Kidney (tissue), 13 donors: ENCODE measurements at regions not wholly inside any gene's neighbourhood (a gene's known extent, or its start where the extent isn't known, plus 50 kb on each side); places are given as distances from the start of the nearest gene placed in this dataset.

ENCODE experiments used
- DNase-seq, 5 donors: peaks; one replicate each; pipeline ENCODE4 v3.0.0-alpha.2; 2013 to 2020
- FAIRE-seq: peaks from 2 replicates; lab custom pipeline; 2012; peaks lifted over from hg19 to GRCh38; lab: Jason Lieb, UNC
- H3K27ac ChIP-seq, 2 donors: one replicate each; pipeline ENCODE4 v1.7.0; 2013; ENCODE audit warnings: low read depth in 2 of 2, low read length in 2 of 2, inconsistent platforms in 1 of 2
- H3K27me3 ChIP-seq: one replicate; pipeline ENCODE4 v1.7.1; 2013; ENCODE audit warnings: low read length, inconsistent platforms; ENCODE audit not compliant: control insufficient read depth, insufficient read depth
- H3K36me3 ChIP-seq, 3 donors: one replicate each; pipeline versions ENCODE4 v1.7.0 to v1.7.1; 2013; ENCODE audit warnings: low read length in 3 of 3, control low read depth in 1 of 3, inconsistent platforms in 1 of 3; ENCODE audit not compliant: insufficient read depth in 3 of 3, control insufficient read depth in 2 of 3
- H3K4me1 ChIP-seq, 3 donors: one replicate each; pipeline versions ENCODE4 v1.7.0 to v1.7.1; 2013; ENCODE audit warnings: low read length in 3 of 3, inconsistent platforms in 1 of 3, low read depth in 1 of 3; ENCODE audit not compliant: control insufficient read depth in 2 of 3, insufficient read depth in 2 of 3
- H3K4me3 ChIP-seq, 3 donors: one replicate each; pipeline versions ENCODE4 v1.7.0 to v1.8.1; 2013; ENCODE audit warnings: low read length in 3 of 3, control low read depth in 1 of 3, inconsistent platforms in 1 of 3
- H3K9ac ChIP-seq, 3 donors: one replicate each; pipeline versions ENCODE4 v1.7.0 to v1.7.1; 2013; ENCODE audit warnings: low read length in 3 of 3, control low read depth in 1 of 3, inconsistent platforms in 1 of 3
- H3K9me3 ChIP-seq, 3 donors: one replicate each; pipeline versions ENCODE4 v1.7.0 to v1.7.1; 2013; ENCODE audit warnings: low read length in 3 of 3, control low read depth in 1 of 3, inconsistent platforms in 1 of 3; ENCODE audit not compliant: control insufficient read depth in 2 of 3, insufficient read depth in 1 of 3
- CTCF ChIP-seq: IDR thresholded peaks from 3 replicates; pipeline ENCODE4 v1.5.1; 2012; ENCODE audit warnings: mild to moderate bottlenecking, moderate library complexity, borderline replicate concordance; ENCODE audit not compliant: insufficient read depth; ENCODE audit errors: extremely low read depth
- intact Hi-C: fragments of 100-400 bp; cut with DNase I; formaldehyde crosslinking; loops from one replicate; pipeline ENCODE4 v1.11.1; 2022
- donor health status: control.
- donor health status: control.
- donor health status: control.
- donor health status: control.
- donor health status: control.
- donor health status: DM: yes; HTN: yes; CAD: no.
- donor health status: Normal renal cell carcinoma (clear cell type).

GRCh38 chr2:65649811-65650589, 217.6 kb upstream of the SPRED2 start:
- no peak for TF ChIP-seq CTCF
- Histone ChIP-seq H3K4me3 (no peak overlapping the region), H3K4me1 (no peaks in the 10 kb centered on the region), H3K36me3 (no peaks in the 10 kb centered on the region), H3K9ac (no peak overlapping the region), H3K27me3 (no peaks in the 10 kb centered on the region), H3K27ac (no peak overlapping the region), H3K9me3 (no peaks in the 10 kb centered on the region)
- DNase-seq (no peak), FAIRE-seq (no peak)
- intact Hi-C loops, result no loop called here

GRCh38 chr2:65647249-65647842, 214.9 kb upstream of the SPRED2 start:
- Histone ChIP-seq H3K4me1 (no peaks in the 10 kb centered on the region), H3K9me3 (no peaks in the 10 kb centered on the region), H3K4me3 (no peak overlapping the region), H3K27ac (no peak overlapping the region), H3K27me3 (no peaks in the 10 kb centered on the region), H3K36me3 (no peaks in the 10 kb centered on the region), H3K9ac (no peak overlapping the region)
- intact Hi-C loops, result no loop called here
- DNase-seq, result no peak
- FAIRE-seq, result no peak
- TF ChIP-seq CTCF, result no peak

- intact Hi-C loops, result no loop called here
- H3K4me1 ChIP-seq, result no peaks in the 10 kb centered on the region
- DNase-seq (no peak), FAIRE-seq (no peak)
- no peak for TF ChIP-seq CTCF
- H3K9ac ChIP-seq, result no peak overlapping the region
- H3K36me3 ChIP-seq, result no peaks in the 10 kb centered on the region
- no peaks in the 10 kb centered on the region for H3K27me3 ChIP-seq
- H3K4me3 ChIP-seq, result no peak overlapping the region
- H3K27ac ChIP-seq, result no peak overlapping the region
- H3K9me3 ChIP-seq, result no peaks in the 10 kb centered on the region
Measured at GRCh38 chr2:65640793-65641103, 208.3 kb upstream of the SPRED2 start.
